IMR-90 (cell line): ENCODE measurements at regions not wholly inside any gene's neighbourhood (a gene's known extent, or its start where the extent isn't known, plus 50 kb on each side); places are given as distances from the start of the nearest gene placed in this dataset.

Source experiments
- ATAC-seq: fragments of 200-7000 bp; cut with Tn5 transposase; 2 replicates; pipeline ENCODE4 v1.9.1; 2020; ENCODE audit warnings: low read depth, mild to moderate bottlenecking, moderate library complexity
- BruUV-seq: library from RNA; stranded (reverse); fragments of 400-500 nt; replicated peaks from 2 replicates; lab custom pipeline; 2021; lab: Mats Ljungman, UMichigan
- CTCF ChIA-PET: fragments of 300-600 bp; formaldehyde crosslinking; extraction: SDS; loops from one replicate; lab custom pipeline; 2021; ENCODE audit warnings: antibody characterized with exemption; lab: Yijun Ruan, JAX
- POLR2A ChIA-PET: fragments of 300-600 bp; sonication (Branson Sonifier 250); formaldehyde crosslinking; loops from one replicate; lab custom pipeline; 2022; ENCODE audit warnings: antibody characterized with exemption; ENCODE audit not compliant: unreplicated experiment; lab: Charles Lee
- DNase-seq: peaks from one replicate; pipeline ENCODE4 v3.0.0; 2013
- H2AFZ ChIP-seq: replicated peaks from 2 replicates; pipeline ENCODE3; 2013; ENCODE audit warnings: low read length, mild to moderate bottlenecking; ENCODE audit not compliant: poor library complexity
- H2AK5ac ChIP-seq: 2 replicates; pipeline ENCODE4 v1.6.1; 2013; ENCODE audit warnings: low read depth, low read length, inconsistent platforms
- H2AK9ac ChIP-seq: replicated peaks from 2 replicates; pipeline ENCODE3; 2013; ENCODE audit warnings: mild to moderate bottlenecking, low read depth, low read length, moderate library complexity; ENCODE audit not compliant: poor library complexity
- H2BK120ac ChIP-seq: 2 replicates; pipeline ENCODE4 v1.6.1; 2013; ENCODE audit warnings: low read depth, low read length, inconsistent platforms
- H2BK15ac ChIP-seq: 3 replicates; pipeline ENCODE4 v1.6.1; 2013; ENCODE audit warnings: low read depth, low read length, inconsistent platforms
- H2BK20ac ChIP-seq: 2 replicates; pipeline ENCODE4 v1.6.1; 2013; ENCODE audit warnings: low read depth, mild to moderate bottlenecking, inconsistent platforms, low read length, moderate library complexity
- H2BK5ac ChIP-seq: 2 replicates; pipeline ENCODE4 v1.6.1; 2013; ENCODE audit warnings: mild to moderate bottlenecking, low read depth, low read length, inconsistent platforms; ENCODE audit not compliant: poor library complexity, severe bottlenecking
- H3K14ac ChIP-seq: replicated peaks from 2 replicates; pipeline ENCODE4 v1.6.1; 2013; ENCODE audit warnings: low read depth, low read length, inconsistent platforms
- H3K18ac ChIP-seq: 2 replicates; pipeline ENCODE4 v1.6.1; 2013; ENCODE audit warnings: low read depth, low read length, control low read depth
- H3K23ac ChIP-seq: 2 replicates; pipeline ENCODE4 v1.6.1; 2013; ENCODE audit warnings: low read depth, low read length, inconsistent platforms
- H3K27ac ChIP-seq: 2 replicates; pipeline ENCODE4 v1.5.1; 2013; ENCODE audit warnings: mild to moderate bottlenecking, control low read depth, low read length; ENCODE audit not compliant: insufficient read depth
- H3K27me3 ChIP-seq: 2 replicates; pipeline ENCODE4 v1.6.1; 2013; ENCODE audit warnings: low read length; ENCODE audit not compliant: control insufficient read depth, insufficient read depth
- H3K36me3 ChIP-seq: 2 replicates; pipeline ENCODE4 v1.6.1; 2013; ENCODE audit warnings: low read length, mixed read lengths; ENCODE audit not compliant: control insufficient read depth, insufficient read depth
- H3K4ac ChIP-seq: 2 replicates; pipeline ENCODE4 v1.6.1; 2013; ENCODE audit warnings: low read depth, low read length, inconsistent platforms
- H3K4me1 ChIP-seq: 2 replicates; pipeline ENCODE4 v1.6.1; 2013; ENCODE audit warnings: low read length, mixed read lengths; ENCODE audit not compliant: control insufficient read depth, insufficient read depth
- H3K4me2 ChIP-seq: 2 replicates; pipeline ENCODE4 v1.6.1; 2013; ENCODE audit warnings: low read depth, mild to moderate bottlenecking, control low read depth, low read length, moderate library complexity
- H3K4me3 ChIP-seq: 2 replicates; pipeline ENCODE4 v1.5.1; 2013; ENCODE audit warnings: low read depth, mild to moderate bottlenecking, control low read depth, low read length, moderate library complexity; ENCODE audit not compliant: insufficient read depth
- H3K56ac ChIP-seq: 2 replicates; pipeline ENCODE4 v1.6.1; 2013; ENCODE audit warnings: low read length, inconsistent platforms; ENCODE audit not compliant: insufficient read depth; ENCODE audit errors: extremely low read depth
- H3K79me1 ChIP-seq, 2 experiments: 2 replicates each; pipeline ENCODE4 v1.6.1; 2013; ENCODE audit warnings: low read length in 2 of 2, inconsistent platforms in 1 of 2, low read depth in 1 of 2
- H3K9ac ChIP-seq: 2 replicates; pipeline ENCODE4 v1.6.1; 2013; ENCODE audit warnings: low read depth, low read length, control low read depth
- H3K9me1 ChIP-seq: 2 replicates; pipeline ENCODE4 v1.6.1; 2013; ENCODE audit warnings: low read length, inconsistent platforms; ENCODE audit not compliant: insufficient read depth
- H3K9me3 ChIP-seq: 2 replicates; pipeline ENCODE4 v1.6.1; 2013; ENCODE audit warnings: low read length; ENCODE audit not compliant: control insufficient read depth, insufficient read depth
- H4K20me1 ChIP-seq: 2 replicates; pipeline ENCODE4 v1.6.1; 2013; ENCODE audit warnings: low read length, inconsistent platforms; ENCODE audit not compliant: insufficient read depth
- H4K5ac ChIP-seq: 2 replicates; pipeline ENCODE4 v1.6.1; 2013; ENCODE audit warnings: mild to moderate bottlenecking, low read depth, low read length, control low read depth
- H4K8ac ChIP-seq, 2 experiments: 2 replicates each; pipeline ENCODE4 v1.6.1; 2013; ENCODE audit warnings: low read depth in 2 of 2, low read length in 2 of 2, control low read depth in 1 of 2, inconsistent platforms in 1 of 2
- H4K91ac ChIP-seq: 2 replicates; pipeline ENCODE4 v1.6.1; 2013; ENCODE audit warnings: low read depth, low read length, inconsistent platforms; ENCODE audit not compliant: insufficient read depth
- BHLHE40 ChIP-seq: fragments of 150-350 bp; IDR thresholded peaks from 2 replicates; pipeline ENCODE4 v1.6.1; 2016; ENCODE audit warnings: mild to moderate bottlenecking, low read depth, low read length
- RCOR1 ChIP-seq: IDR thresholded peaks from 2 replicates; pipeline ENCODE4 v1.6.1; 2012; ENCODE audit warnings: mild to moderate bottlenecking, low read length, improper control_type of control experiment; ENCODE audit not compliant: insufficient replicate concordance
- WGBS, 2 experiments: methylation state at CpG; one replicate each; pipeline versions ENCODE4 v1.1.5 to v1.1.7; 2013; ENCODE audit warnings: missing lambda C conversion rate in 2 of 2; ENCODE audit not compliant: insufficient read length in 1 of 2; ENCODE audit errors: extremely low coverage in 2 of 2; 5-methylcytosine and 5-hydroxymethylcytosine counted together
- dilution Hi-C: fragments of 300-500 bp; cut with HindIII; formaldehyde crosslinking; loops from one replicate; pipeline ENCODE4 v1.14.3; 2018; ENCODE audit warnings: low sequenced_read_pairs; ENCODE audit not compliant: unreplicated experiment
- in situ Hi-C: fragments of 300-500 bp; cut with MboI; formaldehyde crosslinking; loops from 3 replicates; pipeline ENCODE4 v1.14.3; 2019; ENCODE audit warnings: low sequenced_read_pairs, inconsistent platforms, mixed read lengths
- intact Hi-C: fragments of 100-400 bp; cut with micrococcal nuclease; formaldehyde crosslinking; loops from 2 replicates; pipeline ENCODE4 v1.10.0; 2022

GRCh38 chr5:163571744-163572143 lies 66.3 kb downstream of the MAT2B start:
- DNase-seq (peak; percentile 97), ATAC-seq (peak; percentile 72)
- no peak overlapping the region; the same call in 1 of the 2 replicates for H4K91ac ChIP-seq
- no peaks in the 10 kb centered on the region for H3K79me1 ChIP-seq
- peak overlapping the region; percentile 14 for H2BK20ac ChIP-seq
- no peak for TF ChIP-seq BHLHE40
- TF ChIP-seq RCOR1 = peak; percentile 47
- peak overlapping the region; percentile 12; the same call in 1 of the 2 replicates for H3K27ac ChIP-seq
- CTCF ChIA-PET = interaction anchor here (0.6 to 1.0 kb wide), 2 partner anchors 933 to 948 kb away, joined by 3 to 4 read pairs; no protein-coding TSS in a partner anchor
- no peak overlapping the region for H3K4me2 ChIP-seq
- BruUV-seq = no TSS peak
- H2BK5ac ChIP-seq = peak overlapping the region; percentile 22
- H2AFZ ChIP-seq = no peak overlapping the region
- no peaks in the 10 kb centered on the region for H4K20me1 ChIP-seq
- no peaks in the 10 kb centered on the region for H3K9me3 ChIP-seq
- H3K14ac ChIP-seq = 0 out of 2 replicates have a peak overlapping the region, but pooled peaks have one; percentile 2
- H3K56ac ChIP-seq = peak overlapping the region; percentile 7; the same call in 1 of the 2 replicates
- H2BK15ac ChIP-seq = no peak overlapping the region
- H3K9me1 ChIP-seq = 0 out of 2 replicates have a peak, but pooled peaks cover 4% of the 10 kb centered on the region
- no CpG with 5 or more reads among the region's 3 CpGs for WGBS, 2 experiments
- no peaks in the 10 kb centered on the region for H3K27me3 ChIP-seq
- no peak overlapping the region for H3K9ac ChIP-seq
- H4K5ac ChIP-seq = 0 out of 2 replicates have a peak overlapping the region, but pooled peaks have one; percentile 13
- no peaks in the 10 kb centered on the region for H3K36me3 ChIP-seq
- peaks cover 13% of the 10 kb centered on the region for H3K4me1 ChIP-seq
- POLR2A ChIA-PET = no interaction called here
- intact Hi-C loops (no loop called here), dilution Hi-C loops (no loop called here), in situ Hi-C loops (loop anchor here (25.0 kb wide), 2 partner anchors 1091 to 1891 kb away; no protein-coding TSS in a partner anchor)
- peak overlapping the region in 1 of 2 experiments; percentile 26; a peak in 1 of 4 replicates for H4K8ac ChIP-seq
- no peak overlapping the region for H2AK9ac ChIP-seq
- no peak overlapping the region; the same call in 1 of the 2 replicates for H3K18ac ChIP-seq
- no peak overlapping the region for H2AK5ac ChIP-seq
- H3K4me3 ChIP-seq = no peak overlapping the region
- peak overlapping the region; percentile 13 for H3K4ac ChIP-seq
- H2BK120ac ChIP-seq = peak overlapping the region; percentile 27; the same call in 1 of the 2 replicates
- no peak overlapping the region for H3K23ac ChIP-seq
